Nucleus accumbens (tissue), 56 donors: ENCODE measurements at regions not wholly inside any gene's neighbourhood (a gene's known extent, or its start where the extent isn't known, plus 50 kb on each side); places are given as distances from the start of the nearest gene placed in this dataset.

Source experiments
- DNase-seq, 56 donors: peaks; one replicate each; lab custom pipeline; 2025; lab: John Stamatoyannopoulos, UW

- no peak for DNase-seq
Measured at GRCh38 chr1:177794376-177794991, 175.4 kb downstream of the SEC16B start.

GRCh38 chr1:177793900-177794299 lies 176.0 kb downstream of the SEC16B start:
- no peak for DNase-seq

- DNase-seq, result no peak
Measured at GRCh38 chr1:177790566-177790965, 179.3 kb downstream of the SEC16B start.

- no peak for DNase-seq
Measured at GRCh38 chr1:177789956-177790355, 179.9 kb downstream of the SEC16B start.

GRCh38 chr1:177786176-177786745 lies 183.6 kb downstream of the SEC16B start:
- DNase-seq, result no peak

GRCh38 chr1:177784936-177785335 lies 184.9 kb downstream of the SEC16B start:
- no peak for DNase-seq

- DNase-seq, result no peak
Measured at GRCh38 chr1:177784409-177784808, 185.4 kb downstream of the SEC16B start.

- DNase-seq, result no peak
Measured at GRCh38 chr1:177783051-177783450, 186.8 kb downstream of the SEC16B start.

- peak in 16 of 56 donors; percentile 1 to 34 (median 6) for DNase-seq
Measured at GRCh38 chr1:177780096-177780700, 189.7 kb downstream of the SEC16B start.

- no peak for DNase-seq
Measured at GRCh38 chr1:177779166-177779965, 190.5 kb downstream of the SEC16B start.

GRCh38 chr1:177775924-177776323 lies 193.9 kb downstream of the SEC16B start:
- no peak for DNase-seq

GRCh38 chr1:177772386-177772960 lies 197.4 kb downstream of the SEC16B start:
- DNase-seq, result no peak

GRCh38 chr1:177771688-177772087 lies 198.2 kb downstream of the SEC16B start:
- no peak for DNase-seq

GRCh38 chr1:177770096-177770495 lies 199.8 kb downstream of the SEC16B start:
- no peak for DNase-seq

- DNase-seq, result no peak
Measured at GRCh38 chr1:177755851-177756560, 213.9 kb downstream of the SEC16B start.

GRCh38 chr1:177754603-177755002 lies 215.3 kb downstream of the SEC16B start:
- DNase-seq, result no peak

GRCh38 chr1:177753655-177754054 lies 216.2 kb downstream of the SEC16B start:
- DNase-seq, result peak in 41 of 56 donors; percentile 1 to 87 (median 24)

GRCh38 chr1:177748080-177748801 lies 221.6 kb downstream of the SEC16B start:
- DNase-seq, result no peak

GRCh38 chr1:177746155-177746554 lies 223.7 kb downstream of the SEC16B start:
- DNase-seq, result no peak

GRCh38 chr1:177744906-177745305 lies 225.0 kb downstream of the SEC16B start:
- no peak for DNase-seq
